GM18505 (cell line): ENCODE measurements at regions not wholly inside any gene's neighbourhood (a gene's known extent, or its start where the extent isn't known, plus 50 kb on each side); places are given as distances from the start of the nearest gene placed in this dataset.
A peak's percentile ranks its signal among the peaks of the same experiment; 100 is the strongest.
"Not testable (repeated sequence)": the region's sequence is repeated elsewhere in the genome, so short reads cannot be mapped to it uniquely, and the experiment has no call there.

Experiments
- ATAC-seq: cut with Tn5 transposase; IDR thresholded peaks from one replicate; pipeline ENCODE4 v1.9.1; 2021; ENCODE audit not compliant: unreplicated experiment
- POLR2A ChIP-seq: IDR thresholded peaks from 4 replicates; pipeline ENCODE4 v1.6.1; 2011; ENCODE audit warnings: borderline replicate concordance; ENCODE audit not compliant: insufficient read depth, insufficient read length; ENCODE audit errors: extremely low read depth

DNA sequence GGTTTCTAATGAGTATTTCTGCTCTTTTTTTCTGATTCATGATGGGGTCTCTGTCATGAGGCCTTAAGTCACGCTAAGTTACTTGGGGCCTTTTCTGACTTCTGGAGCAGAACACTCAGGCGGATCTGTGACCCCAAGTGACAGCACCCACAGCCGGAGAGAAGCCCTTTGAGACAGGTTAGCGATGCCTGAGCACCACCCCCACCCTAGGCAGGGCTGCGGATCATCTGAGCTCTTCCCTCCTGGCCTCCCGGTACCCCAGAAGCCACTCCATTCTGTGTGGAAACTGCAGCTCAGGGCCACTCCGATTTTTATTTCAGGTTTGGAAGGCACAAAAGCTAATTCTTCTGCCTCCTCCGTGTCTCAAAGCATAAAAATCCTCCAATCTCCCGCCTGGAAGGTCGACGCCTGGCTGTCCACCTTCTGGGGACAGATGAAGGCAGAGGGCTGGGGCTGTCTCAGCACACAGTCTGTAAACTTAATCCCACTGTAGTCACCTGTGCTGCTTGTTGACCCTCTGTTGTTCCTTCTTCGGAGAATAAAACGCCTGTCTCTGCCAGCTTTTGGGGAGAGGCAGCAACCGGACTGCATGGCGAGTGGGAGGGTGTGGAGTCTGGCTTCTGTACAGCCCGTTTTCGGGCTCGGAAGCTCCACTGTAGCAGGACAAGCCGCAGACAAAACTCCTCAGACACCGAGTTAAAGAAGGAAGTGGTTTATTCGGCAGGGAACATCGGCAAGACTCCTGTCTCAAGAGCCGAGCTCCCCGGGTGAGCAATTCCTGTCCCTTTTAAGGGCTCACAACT lies 88.8 kb downstream of the SPRY4 start:
- no peak for ATAC-seq
- TF ChIP-seq POLR2A, result no peak

DNA sequence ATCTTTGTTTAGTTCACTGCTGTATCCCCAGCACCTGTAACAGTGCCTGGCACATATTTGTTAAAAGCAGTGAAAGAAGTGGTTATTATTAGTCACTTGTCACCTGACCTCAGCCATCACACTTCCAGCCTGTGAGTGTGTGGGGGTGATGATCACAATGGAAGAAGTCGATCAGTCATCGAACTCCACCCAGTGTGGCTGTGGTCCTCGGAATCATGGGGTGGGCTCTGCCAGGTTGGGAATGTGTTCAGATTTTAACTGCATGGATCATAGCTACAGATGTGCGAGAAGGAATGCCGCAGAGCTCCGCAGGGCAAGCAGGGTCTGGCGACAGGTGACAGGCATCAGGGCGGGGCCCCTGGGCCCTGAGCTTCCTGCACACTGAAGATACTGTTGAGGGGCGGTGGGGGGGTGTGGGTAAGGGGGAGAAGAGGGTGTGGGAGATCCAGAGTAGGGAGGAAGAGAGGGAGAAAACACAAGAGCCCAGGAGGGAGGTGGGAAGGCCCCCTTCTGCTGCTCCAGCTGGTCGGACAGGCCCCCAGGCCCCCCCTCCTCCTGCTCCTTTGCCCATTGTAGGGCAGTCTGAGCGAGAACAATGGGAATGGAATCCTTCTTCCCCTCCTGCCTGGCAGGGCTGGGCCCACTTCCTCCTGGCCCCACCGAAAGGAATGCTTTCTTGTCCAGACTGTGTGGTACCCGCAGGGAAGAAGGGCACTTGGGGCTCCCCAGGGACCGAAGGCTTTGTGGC lies 89.6 kb downstream of the SPRY4 start:
- TF ChIP-seq POLR2A, result no peak
- no peak for ATAC-seq

DNA sequence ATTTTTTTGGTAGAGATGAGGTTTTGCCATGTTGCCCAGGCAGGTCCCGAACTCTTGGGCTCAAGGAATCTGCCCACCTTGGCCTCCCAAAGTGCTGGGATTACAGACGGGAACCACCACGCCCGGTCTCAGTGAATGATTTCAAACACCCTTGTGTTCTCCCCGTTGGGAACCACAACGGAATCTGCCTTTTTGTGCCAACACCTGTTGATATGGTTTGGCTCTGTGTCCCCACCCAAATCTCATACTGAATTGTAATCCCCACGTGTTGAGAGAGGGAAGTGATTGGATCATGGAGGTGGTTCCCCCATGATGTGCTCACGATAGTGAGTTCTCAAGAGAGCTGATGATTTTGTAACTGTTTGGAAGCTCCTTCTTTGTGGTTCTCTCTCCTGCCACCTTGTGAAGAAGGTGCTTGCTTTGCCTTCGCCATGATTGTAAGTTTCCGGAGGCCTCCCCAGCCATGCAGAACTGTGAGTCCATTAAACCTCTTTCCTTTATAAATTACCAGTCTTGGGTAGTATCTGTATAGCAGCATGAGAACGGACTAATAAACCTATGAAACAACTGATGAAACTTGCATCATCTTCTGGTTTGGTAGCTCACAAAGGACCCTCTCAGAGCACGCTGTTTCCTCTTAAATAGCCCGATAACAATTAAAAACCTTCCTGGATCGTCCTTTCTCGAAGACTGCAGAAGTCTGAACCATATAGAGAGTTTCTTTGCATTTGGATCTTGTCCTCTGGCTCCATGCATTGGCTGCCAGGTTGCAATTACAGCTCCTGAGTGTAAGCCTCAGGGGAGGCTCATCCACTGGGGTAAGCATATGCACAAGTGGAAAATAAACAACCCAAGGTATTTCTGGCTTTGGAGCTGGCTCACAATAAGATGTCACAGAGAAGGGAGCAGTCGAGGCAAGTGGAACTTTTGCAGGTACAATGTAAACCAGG lies 91.5 kb downstream of the SPRY4 start:
- no peak for ATAC-seq
- no peak for TF ChIP-seq POLR2A

DNA sequence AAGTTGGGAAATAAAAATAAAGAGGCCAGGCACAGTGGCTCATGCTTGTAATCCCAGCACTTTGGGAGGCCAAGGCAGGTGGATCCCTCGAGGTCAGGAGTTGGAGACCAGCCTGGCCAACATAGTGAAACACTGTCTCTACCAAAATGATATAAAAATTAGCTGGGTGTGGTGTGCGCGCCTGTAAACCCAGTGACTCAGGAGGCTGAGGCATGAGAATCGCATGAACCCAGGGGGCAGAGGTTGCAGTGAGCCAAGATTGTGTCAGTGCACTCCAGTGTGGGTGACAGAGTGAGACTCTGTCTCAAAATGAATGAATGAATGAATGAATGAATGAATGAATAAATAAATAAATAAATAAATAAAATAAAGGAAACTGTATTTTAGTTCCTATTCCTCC lies 93.9 kb downstream of the SPRY4 start:
- not testable (repeated sequence) for ATAC-seq

DNA sequence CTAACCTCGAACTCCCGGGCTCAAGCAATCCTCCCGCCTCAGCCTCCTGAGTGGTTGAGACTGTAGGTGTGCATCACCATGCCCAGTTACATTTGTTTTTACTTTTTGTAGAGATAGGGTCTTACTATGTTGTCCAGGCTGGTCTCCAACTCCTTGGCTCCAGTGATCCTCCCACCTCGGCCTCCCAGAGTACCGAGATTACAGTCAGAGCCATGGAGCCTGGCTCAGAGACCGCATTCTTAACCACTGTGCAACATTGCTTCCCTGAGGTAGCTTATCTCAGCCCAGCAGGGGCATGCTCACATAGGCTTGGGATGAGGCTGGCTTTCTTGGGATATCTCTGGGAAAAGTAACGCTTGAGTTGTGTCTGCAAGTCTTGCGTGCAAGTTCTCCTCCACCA lies 99.7 kb downstream of the SPRY4 start:
- TF ChIP-seq POLR2A, result no peak
- no peak for ATAC-seq

DNA sequence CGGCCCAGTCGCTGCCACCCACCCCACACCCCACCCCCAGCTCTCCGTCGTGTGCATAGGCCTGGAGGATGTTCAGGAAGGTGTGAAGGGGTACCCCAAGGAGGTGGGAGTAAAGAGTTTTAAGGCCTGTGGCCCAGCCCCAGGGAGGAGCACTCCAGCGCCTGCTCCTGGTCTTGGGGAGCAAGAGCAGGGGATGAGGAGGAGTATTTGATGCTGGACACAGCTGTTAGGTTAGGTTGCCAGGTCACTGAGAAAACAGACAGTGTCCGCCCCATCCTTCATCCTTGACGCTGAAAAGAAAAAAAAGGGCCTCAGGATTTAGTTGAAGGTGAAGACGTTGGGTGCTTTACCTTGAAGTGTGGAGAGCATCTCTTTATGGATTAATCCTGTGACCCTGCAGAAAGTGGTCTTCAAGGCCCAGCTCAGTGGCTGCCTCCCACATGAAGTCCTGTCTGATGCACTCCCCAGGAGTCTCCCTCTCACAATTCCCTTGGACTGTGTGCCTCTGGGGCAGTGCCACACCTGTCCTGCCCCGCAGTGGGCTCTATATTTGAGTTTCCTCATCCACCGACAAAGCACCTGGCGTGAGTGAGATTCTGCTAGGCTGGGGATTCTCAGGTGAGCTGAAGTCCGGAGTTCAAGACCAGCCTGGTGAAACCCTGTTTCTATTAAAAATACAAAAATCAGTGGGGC lies 101.8 kb downstream of the SPRY4 start:
- TF ChIP-seq POLR2A, result no peak
- peak; percentile 19 for ATAC-seq

DNA sequence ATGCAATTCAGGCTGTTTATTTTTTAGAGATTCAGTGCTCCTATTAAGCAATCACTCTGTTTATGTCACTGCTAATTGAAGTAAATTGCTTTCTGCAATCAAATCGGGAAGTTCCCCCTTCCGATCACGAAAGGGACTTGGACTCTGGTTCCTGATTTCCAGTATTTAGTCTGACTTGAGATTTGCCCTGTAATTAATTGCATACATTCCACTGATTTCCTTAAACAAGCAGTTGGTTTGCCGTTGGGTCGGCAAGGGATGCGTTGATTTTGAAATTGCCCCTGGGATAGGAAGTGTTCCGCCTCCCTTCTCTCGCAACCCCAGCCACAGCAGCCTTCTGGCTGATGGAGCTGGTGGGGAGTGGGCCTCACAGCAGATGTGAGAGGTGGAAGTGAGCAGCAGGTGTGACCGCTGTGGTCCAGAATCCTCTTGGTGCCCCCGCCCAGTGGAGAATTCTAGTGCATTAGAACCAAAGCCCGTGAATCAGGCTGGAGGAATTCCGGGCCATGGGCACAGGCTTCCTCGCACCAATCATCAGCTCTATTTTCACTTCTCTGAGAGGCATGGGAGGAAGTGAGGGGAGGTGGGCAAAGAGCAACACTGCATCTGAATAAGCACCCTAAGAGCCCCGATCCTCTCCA lies 102.5 kb downstream of the SPRY4 start:
- no peak for TF ChIP-seq POLR2A
- ATAC-seq, result no peak

DNA sequence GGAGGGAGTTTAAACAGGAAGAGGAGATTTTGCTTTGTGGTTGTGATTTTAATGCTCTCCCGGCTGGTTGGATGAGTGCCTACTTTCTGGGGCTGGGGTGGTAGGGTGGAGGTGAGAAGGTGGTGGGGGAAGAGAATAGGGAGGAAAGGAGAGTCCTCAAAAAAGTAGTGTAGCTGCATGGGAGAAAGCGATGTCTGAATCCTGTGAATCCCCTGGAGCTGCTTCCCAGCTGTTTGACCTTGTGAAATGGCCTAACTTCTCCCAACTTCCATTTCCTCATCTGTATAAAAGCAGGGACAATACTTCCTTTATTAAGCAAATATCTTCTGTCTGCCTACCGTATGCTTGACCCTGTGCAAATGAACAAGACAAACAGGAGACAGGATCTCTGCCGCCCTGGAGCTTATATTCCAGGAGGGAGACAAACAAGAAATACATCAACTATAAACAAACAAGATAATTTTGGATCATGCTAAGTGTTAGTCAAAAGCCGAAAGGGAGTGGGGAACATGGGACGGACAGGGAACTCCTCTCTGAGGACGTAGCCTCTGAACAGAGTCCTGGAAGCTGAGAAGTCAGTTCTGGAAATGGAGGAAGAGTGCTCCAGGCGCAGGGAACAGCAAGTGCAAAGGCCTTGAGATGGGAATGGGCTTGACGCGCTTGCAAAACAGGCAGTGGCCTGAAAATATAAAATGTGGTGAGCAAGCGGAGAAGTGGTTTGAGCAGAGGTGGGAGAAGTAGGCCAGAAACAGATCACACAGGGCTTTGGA lies 103.5 kb downstream of the SPRY4 start:
- TF ChIP-seq POLR2A, result no peak
- no peak for ATAC-seq

DNA sequence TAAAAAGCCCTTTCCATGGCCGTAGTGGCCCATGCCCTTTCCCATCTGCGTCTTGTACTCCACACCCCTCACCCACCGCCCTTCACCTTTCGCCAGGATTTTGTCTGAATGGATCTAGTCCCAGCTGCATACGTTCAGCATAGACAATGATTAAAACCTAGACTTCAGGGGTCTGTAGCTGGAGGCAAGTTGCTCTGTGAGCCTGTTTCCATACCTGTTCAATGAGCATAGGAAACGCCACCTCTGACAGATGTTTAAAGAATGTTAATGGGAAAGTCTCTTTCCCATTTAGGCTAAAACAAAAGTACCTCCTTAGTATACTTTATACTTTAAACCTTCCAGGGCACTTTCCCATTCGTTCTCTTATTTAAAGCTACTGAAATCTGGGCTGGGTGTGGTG lies 105.7 kb downstream of the SPRY4 start:
- no peak for TF ChIP-seq POLR2A
- ATAC-seq, result no peak

DNA sequence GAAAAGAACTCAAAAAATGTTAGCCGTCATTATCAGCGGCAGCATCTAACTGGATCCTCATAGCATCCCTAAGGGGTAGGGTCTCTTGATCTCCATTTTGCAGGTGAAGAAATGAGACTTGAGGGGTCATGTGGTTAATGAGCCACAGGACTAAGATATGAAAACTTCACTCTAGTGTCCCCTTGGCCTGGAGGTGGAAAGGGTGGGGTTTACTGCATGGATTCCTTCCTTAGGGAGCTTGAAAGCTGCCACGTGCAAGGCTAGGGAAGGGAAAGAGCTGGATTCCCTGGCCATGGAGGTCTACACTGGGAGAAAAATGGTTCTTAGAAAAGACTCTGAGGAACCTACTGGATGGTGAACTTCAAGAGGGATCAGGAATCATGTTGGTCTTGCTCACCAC lies 107.9 kb downstream of the SPRY4 start:
- ATAC-seq, result no peak
- no peak for TF ChIP-seq POLR2A

DNA sequence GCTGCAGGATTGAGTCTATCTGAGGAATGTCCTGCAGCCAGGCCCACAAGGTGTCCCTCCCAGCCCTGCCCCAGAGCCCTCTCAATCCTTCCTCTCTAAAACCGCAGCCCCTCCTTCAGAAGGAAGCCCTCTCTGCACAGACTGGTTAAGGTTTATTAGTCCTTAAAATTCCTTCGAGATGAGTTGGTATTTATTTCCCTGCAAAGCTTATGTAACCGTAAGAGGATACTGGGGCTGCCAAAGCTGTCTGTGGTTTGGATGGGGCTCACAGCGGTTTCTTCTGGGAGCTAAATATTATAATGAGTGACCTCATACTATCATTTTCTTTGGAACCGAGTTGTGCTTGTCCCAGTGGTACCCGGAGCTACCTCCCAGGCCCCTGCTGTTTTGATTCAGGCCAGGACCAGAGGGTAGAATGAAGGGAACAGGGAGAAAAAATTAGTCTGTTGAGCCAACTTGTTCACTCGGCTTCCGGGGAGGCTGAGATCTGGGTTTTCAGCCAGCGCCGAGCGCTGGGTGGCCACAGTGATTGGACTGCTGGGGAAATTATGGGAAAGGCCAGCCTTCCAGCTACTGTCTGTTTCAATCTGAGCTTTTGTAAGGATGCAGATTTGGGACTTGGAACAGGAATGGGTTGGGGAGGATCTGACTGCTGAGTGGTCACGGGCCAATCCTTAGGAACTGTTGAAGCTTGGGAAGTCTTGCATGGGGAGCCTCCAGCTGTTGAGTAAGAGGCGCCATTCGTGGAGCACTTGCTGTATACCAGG lies 107.5 kb downstream of the NDFIP1 start:
- TF ChIP-seq POLR2A, result no peak
- no peak for ATAC-seq

DNA sequence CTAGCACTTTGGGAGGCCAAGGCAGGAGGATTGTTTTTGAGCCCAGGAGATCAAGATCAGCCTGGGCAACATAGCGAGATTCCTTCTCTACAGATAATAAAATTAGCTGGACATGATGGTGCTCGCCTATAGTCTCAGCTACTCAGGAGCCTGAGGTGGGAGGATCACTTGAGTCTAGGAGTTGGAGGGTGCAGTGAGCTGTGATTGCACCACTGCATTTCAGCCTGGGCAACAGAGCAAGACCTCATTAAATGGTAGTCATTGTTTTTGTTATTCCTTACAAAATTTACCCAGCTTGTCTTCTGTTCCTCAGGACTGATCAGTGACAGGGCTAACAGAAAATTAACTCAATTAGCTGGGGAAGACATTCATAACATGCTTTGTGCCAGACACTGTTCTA lies 104.5 kb downstream of the NDFIP1 start:
- ATAC-seq, result no peak

More for the DNA sequence above, 104.5 kb downstream of the NDFIP1 start:
- TF ChIP-seq POLR2A, result no peak
